BJ (cell line): ENCODE measurements at regions not wholly inside any gene's neighbourhood (a gene's known extent, or its start where the extent isn't known, plus 50 kb on each side); places are given as distances from the start of the nearest gene placed in this dataset.

Experiments used
- CTCF ChIA-PET: fragments of 350-600 bp; formaldehyde crosslinking; extraction: SDS; loops from one replicate; lab custom pipeline; 2021; ENCODE audit warnings: antibody characterized with exemption, inconsistent platforms; lab: Yijun Ruan, JAX
- POLR2A ChIA-PET: fragments of 300-600 bp; sonication (Branson Sonifier 250); formaldehyde crosslinking; extraction: SDS; loops from one replicate; lab custom pipeline; 2021; ENCODE audit warnings: antibody characterized with exemption; lab: Charles Lee
- DNase-seq: peaks from one replicate; pipeline ENCODE4 v3.0.0-alpha.2; 2011; ENCODE audit warnings: low read depth
- H3K27me3 ChIP-seq: 2 replicates; pipeline ENCODE4 v1.6.0; 2011; ENCODE audit warnings: low read length; ENCODE audit not compliant: control insufficient read depth, insufficient read depth
- H3K36me3 ChIP-seq: 2 replicates; pipeline ENCODE4 v1.5.1; 2011; ENCODE audit warnings: low read length; ENCODE audit not compliant: control insufficient read depth, insufficient read depth
- H3K4me3 ChIP-seq: 2 replicates; pipeline ENCODE4 v1.5.1; 2011; ENCODE audit warnings: low read depth, mild to moderate bottlenecking, control low read depth, low read length
- CTCF ChIP-seq: IDR thresholded peaks from 2 replicates; pipeline ENCODE4 v1.5.1; 2011; ENCODE audit warnings: low read depth, mild to moderate bottlenecking, control low read depth, inconsistent platforms, low read length, moderate library complexity; ENCODE audit not compliant: insufficient read depth

- CTCF ChIA-PET, result interaction anchor here (1.0 kb wide), 1 partner anchor 25 kb away, joined by 3 read pairs; no protein-coding TSS in a partner anchor
- POLR2A ChIA-PET, result no interaction called here
- Histone ChIP-seq H3K4me3 (no peak overlapping the region), H3K36me3 (no peaks in the 10 kb centered on the region), H3K27me3 (no peaks in the 10 kb centered on the region)
- TF ChIP-seq CTCF, result no peak
- DNase-seq, result no peak
These were observed 119.1 kb upstream of the ATXN7L3B start for GRCh38 chr12:74418573-74418972.

- CTCF ChIA-PET, result no interaction called here
- POLR2A ChIA-PET, result no interaction called here
- no peak for DNase-seq
- H3K36me3 ChIP-seq, result no peaks in the 10 kb centered on the region
- no peak overlapping the region for H3K4me3 ChIP-seq
- H3K27me3 ChIP-seq, result no peaks in the 10 kb centered on the region
- no peak for TF ChIP-seq CTCF
These were observed 112.9 kb upstream of the ATXN7L3B start for GRCh38 chr12:74424778-74425177.

- CTCF ChIA-PET, result no interaction called here
- TF ChIP-seq CTCF, result no peak
- H3K4me3 ChIP-seq, result no peak overlapping the region
- POLR2A ChIA-PET, result no interaction called here
- H3K36me3 ChIP-seq, result no peaks in the 10 kb centered on the region
- no peaks in the 10 kb centered on the region for H3K27me3 ChIP-seq
- DNase-seq, result no peak
These were observed 111.5 kb upstream of the ATXN7L3B start for GRCh38 chr12:74426091-74426490.

GRCh38 chr12:74429535-74429934, 108.1 kb upstream of the ATXN7L3B start:
- POLR2A ChIA-PET, result no interaction called here
- Histone ChIP-seq H3K4me3 (no peak overlapping the region), H3K27me3 (no peaks in the 10 kb centered on the region), H3K36me3 (no peaks in the 10 kb centered on the region)
- no peak for TF ChIP-seq CTCF
- CTCF ChIA-PET, result no interaction called here
- no peak for DNase-seq

GRCh38 chr12:74431801-74432200, 105.8 kb upstream of the ATXN7L3B start:
- Histone ChIP-seq H3K27me3 (no peaks in the 10 kb centered on the region), H3K4me3 (no peak overlapping the region), H3K36me3 (no peaks in the 10 kb centered on the region)
- TF ChIP-seq CTCF, result no peak
- POLR2A ChIA-PET, result no interaction called here
- no peak for DNase-seq
- CTCF ChIA-PET, result interaction anchor here (0.8 kb wide), 1 partner anchor 15 kb away, joined by 3 read pairs; no protein-coding TSS in a partner anchor
